NCI-H1417 treated with DMSO at 0.1 percent for 48 hours (cell line): ENCODE measurements at regions not wholly inside any gene's neighbourhood (a gene's known extent, or its start where the extent isn't known, plus 50 kb on each side); places are given as distances from the start of the nearest gene placed in this dataset.

Experiments used
- DNase-seq: peaks from one replicate; lab custom pipeline; 2025; lab: John Stamatoyannopoulos, UW

DNA sequence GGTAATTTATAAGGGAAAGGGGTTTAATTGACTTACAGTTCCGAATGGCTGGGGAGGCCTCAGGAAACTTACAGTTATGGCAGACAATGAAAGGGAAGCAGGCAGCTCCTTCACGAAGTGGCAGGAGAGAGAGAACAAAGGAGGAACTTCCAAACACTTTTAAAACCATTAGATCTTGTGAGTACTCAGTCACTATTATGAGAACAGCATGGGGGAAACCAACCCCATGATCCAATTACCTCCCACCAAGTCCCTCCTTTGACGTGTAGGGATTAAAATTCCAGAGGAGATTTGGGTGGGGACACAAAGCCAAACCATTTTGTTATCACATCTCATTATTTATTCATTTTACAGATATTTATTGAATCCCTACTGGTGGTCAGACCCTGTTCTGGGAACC, 822.8 kb downstream of the GALC start:
- no peak for DNase-seq

DNA sequence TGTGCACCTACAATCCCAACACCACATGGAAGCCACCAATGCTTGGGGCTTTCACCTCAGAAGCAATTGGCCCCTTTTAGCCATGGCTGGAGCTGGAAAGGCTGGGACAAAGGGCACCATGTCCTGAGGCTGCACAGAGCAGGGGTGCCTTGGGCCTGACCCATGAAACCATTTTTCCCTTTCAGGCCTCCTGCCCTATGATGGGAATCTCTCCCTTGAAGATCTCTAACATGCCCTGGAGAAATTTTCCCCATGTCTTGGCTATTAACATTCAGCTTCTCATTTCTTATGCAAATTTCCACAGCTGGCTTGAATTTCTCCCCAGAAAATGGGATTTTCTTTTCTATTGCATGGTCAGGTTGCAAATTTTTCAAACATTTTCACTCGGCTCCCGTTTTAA, 823.6 kb downstream of the GALC start:
- DNase-seq = no peak

DNA sequence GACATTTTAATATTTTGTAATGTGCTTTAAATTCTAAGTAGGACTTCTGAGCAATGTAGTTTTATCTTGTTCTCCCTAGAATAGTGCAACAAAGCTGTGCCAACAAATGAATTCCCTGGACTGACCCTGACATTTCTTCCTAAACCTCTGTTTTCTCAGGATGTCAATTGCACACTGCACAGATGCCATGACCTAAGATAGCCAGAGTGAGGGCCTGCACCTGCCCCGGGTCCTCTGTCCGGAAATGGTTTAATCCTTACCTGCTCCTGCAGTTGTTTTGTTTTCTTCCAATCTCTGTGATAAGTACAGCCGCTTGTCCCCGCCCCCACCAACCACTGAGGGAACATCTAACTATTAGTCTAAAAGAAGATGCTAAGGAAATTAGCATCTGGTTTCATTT, 831.5 kb downstream of the GALC start:
- no peak for DNase-seq

DNA sequence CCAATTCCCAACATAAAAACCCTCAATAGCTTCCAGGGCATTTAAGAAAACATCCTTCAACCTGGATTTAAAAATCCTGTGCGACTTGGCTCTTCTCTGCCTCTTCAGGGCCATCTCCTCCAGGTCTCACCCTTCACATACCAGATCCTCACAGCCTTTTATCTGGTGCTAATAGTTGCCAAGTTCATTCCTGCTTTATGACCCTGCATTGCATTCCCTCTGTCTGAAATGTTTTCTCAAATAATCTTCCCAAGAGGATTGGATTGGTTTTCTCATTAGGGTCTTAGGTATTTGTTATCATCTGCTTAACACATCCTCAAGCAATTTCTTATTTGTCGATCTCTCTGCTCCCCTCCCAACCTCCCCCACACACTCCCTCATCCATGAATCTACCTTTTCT, 832.0 kb downstream of the GALC start:
- DNase-seq = no peak

DNA sequence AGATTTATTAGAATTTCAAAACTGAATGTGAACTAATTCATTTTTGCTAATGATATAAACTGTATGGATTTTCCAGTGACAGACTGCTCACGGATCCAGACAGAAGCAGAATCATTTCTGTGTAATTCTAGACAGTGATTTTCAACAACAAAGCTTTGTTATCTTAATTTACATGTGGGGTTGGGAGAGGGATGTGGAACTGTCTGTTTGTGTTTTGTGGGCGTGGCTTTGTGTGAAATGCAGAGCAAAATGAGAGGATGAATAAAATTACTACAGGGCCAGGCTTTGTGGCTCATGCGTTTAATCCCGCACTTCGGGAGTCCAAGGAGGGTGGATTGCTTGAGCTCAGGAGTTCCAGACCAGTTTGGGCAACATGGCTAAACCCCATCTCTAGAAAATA, 834.7 kb downstream of the GALC start:
- no peak for DNase-seq

DNA sequence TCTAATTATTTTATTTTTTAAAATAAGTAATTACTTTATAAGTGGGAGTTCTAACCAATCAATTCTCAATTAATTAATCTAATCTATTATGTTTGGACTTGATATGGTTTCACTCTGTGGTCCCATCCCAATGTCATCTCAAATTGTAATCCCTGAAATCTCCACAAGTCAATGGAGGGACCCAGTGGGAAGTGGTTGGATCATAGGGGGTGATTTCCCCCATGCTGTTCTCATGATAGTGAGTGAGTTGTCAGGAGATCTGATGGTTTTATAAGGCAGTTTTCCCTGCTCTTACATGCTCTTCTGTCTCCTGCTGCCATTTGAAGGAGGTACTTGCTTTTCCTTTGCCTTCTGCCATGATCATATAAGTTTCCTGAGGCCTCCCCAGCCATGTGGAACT, 836.1 kb downstream of the GALC start:
- DNase-seq = no peak

DNA sequence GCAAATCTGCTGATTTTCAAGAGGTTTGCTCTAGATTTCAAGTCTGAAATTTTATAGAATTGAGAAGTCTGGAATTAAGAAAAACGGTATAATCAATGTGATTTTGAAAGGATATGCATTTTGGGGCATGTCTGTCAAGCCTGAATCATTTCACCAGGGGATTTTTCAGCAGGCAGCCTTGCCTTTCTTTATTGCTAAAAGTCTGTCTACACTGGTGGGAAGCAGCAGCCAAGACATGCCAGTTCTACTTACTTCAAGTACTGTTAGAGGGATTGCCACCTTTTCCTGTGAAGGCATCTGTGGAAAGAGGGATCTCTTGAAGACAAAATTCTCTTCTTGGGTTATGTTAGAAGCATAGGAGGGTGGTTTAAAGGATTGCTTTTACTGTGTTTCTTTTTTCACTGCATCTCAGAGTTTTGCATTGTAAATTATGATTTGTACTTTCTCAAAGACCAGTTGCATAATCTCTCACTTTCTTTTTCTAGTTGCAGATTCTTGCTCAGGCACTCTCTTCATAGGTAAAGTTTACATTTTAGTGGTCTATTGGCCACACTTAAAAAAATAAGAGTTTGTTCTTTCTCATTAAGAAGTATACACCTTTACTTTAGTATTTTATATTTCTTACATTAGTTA, 837.0 kb downstream of the GALC start:
- no peak for DNase-seq

DNA sequence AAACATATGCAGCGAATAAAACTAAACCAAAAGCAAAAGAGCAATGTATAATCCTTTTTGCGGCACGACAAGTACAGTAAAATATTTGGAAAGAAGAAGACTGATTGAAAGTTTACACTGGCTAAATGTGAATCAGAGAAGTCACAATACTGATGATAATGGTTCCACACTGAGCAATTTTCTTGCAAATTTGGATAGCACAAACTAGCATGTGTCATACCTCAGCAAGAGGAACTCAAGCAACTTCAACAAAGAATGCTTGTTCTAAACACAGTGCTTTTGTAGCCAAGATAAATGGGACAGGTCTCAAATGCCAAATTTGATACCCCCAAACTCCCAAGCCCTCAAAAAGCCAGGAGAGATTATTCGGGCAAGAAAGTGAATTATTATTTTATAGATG, 839.1 kb downstream of the GALC start:
- DNase-seq = no peak

DNA sequence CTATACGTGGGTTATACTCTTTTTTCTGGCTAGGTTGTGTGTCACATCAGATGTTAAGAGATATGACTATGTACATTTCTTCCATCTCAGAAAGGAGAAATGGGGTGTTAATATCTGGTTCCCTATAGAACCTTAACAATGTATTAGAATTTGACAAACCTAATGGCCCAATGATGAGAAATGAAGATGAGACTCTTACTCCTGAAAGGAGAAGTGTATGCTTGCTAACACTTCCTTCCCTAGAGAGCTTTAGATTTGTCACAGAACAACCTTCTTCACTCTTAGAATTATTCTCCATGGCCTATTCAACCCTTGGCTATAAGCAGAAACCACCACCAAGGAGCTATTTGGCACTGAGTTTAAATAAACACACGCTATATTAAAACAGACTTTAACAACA, 839.6 kb downstream of the GALC start:
- DNase-seq = no peak

DNA sequence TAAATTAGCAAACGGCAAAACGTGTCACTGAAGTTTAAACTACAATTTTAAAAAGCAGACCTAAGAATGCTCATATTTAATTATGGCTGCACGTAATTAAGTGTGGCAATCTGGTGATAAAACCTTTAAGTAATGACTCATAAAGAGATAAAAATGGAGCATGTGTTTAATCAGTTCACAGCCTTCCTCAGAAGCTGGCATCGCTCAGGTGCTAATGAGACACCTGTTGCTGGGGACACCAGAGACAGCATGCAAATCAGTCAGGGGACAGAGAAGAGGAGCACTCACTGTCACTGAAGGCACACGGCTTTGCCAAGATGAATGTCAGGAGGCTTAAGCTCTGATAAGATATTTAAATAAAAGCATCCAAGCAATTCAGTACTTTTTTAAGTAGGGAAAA, 840.3 kb downstream of the GALC start:
- no peak for DNase-seq

DNA sequence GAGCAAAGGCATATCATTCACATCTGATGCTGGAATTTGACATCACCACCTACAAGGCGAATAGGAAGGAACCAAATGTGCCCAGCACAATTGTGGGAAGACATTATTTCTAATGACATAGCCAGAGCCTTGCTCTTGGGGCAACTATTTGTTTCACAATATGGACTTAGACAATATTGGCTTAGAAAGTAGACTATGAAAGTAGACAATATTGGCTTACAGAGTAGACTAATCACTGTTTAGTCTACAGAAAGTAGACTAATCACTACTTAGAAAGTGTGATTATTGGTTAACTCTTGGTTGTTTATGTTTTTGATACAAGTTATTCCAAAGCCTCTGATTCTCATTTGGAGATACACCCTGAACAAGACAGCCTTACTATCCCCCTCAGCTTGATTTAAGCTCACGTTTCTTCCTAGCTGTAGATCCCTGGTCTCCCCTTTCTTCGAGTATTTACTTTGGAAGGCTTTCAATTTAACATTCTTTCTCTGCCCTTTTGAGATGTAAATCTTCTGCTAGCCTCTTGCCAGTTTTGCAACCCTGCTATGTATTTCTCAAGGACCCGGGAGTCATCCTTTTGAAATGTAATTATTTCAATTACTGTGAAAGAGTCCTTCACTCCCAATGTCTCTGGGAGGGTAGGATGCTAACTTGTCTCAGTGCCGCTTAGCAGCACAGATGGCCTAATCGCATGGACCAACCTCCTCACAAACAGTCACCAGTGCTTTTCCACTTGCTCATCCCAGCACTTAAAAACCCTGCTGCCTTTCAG, 843.2 kb downstream of the GALC start:
- no peak for DNase-seq

DNA sequence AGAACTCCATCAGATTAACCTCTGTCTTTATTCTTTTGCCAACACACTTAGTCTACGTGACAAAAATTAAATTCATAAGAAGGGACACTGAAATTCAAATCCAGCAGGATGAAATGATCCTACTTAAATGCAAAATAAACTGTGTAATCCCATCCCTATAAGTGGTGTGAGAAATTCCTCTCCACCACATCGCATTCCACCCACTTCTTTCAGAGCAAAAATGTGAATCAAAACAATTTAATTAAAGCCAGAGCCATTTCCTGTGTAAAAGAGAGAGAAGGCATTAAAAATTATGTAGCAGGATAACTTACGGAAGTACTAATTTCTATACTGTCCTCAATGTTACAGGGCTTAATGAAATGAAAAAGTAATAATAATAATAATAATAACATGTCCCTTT, 844.3 kb downstream of the GALC start:
- DNase-seq = no peak

DNA sequence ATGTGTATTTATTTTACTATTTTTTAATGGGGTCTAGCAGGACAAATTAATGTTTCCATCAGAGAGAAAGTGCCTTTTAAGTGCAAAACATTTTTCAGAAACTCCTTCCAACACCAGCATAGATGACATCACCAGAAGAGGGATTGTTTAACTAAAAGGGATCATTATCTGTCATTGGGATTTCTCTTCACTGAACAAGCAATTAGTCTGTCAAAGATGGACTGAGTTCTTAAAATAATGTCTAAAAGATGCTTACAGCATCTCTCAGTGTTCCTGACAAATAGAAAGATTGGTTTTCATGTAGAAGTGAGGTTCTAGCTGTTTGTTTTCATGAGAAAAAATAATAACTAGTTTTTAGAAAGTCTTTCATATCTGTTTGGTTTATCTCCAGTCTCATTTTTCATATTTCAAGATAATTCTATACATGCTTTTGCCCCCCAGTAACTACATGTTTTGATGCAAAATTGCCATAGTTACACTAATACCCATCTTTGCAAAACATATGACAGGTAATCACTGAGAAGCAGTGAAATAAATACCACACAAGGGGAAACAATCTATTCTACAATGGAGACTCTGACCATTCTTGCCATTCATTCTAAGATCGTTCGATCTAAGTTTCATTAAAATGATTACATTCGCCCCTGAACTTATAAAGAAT, 850.3 kb downstream of the GALC start:
- DNase-seq = no peak

DNA sequence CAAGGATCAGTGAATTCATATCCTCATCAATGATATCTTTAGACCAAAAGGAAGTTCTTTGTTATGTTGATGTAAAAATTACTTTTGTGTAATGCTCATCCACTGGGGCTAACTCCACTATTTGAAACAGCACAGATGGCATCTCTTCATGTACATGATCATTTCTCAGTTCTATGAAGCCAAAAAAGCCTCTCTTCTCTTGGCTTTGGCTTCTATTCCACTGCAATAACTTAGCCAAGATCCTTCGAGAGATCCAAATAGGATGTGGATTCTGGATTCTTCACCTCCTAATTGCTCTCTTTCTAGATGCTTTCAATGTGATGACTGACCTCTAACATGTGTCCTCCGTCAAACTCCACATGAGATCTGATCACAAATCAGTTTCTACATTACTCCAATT, 851.2 kb downstream of the GALC start:
- no peak for DNase-seq

DNA sequence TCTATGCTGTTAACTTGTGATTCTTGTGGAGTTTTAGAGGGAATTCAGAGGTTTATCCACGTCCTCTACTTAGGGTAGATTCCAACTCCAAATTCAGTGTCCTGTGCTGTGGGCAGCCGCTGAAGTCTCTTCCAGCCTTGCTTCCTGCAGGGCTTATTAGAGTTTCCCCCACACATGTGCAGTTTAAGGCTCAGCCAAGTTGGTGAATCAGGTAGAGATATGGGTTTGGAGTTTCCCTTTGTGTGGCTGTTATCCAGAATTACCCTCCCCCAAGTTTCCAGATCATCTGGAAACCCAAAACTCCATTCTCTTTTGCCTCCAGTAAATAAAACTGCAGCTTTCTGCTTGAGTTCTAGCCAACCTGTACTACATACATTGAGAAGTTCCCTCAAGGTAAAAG, 853.7 kb downstream of the GALC start:
- DNase-seq = no peak

DNA sequence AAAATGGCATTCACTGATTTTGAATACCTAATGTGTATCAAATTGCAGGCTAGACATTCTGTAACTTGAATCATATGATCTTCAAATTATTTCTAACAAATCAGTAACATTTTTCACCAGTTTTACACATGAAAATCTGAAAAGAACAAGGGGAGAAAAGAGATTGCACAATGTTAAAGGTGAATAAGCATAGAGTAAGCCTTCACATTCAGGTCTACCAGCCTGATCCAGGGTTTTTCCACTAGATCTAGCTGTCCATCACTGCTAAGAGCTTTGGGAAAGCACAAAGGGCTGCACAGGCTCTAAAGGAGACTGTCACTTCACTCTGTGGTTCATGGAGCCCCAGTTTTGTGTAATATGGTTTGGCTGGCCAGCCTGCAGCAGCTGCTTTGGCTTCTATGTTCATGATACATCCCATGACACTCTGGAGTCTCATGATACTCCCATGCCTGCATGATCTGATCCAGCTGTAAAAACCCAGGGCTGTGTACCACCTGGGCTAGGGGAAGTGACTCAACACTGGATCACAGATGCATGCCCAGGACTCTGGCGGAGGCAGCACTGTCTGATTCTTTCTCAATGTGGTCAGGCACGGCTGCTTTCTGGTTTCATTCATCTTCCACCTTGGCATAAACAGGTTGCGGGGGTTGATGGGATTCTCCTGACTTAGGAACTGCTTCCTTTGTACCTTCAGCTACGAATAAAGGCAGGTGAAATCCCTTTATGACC, 859.7 kb downstream of the GALC start:
- no peak for DNase-seq

DNA sequence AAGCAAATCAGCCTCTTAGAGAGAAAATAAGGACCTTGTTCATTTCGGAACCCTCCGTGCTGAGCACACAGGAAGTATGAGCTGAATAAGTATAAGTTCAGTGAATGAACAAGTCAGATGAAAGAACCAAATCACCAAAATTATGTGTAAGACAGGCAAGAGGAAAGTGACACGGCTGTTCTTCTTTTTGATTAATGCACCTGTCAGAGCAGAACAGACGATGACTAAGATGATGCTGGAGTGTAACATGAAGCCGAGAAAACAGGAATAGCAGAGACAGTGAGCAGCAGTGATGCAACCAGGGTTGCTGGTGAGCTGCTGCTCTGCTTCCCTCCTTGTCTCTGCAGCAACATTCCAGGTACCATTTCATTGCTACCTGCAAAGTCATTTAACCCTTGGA, 861.1 kb downstream of the GALC start:
- DNase-seq = peak; percentile 14

DNA sequence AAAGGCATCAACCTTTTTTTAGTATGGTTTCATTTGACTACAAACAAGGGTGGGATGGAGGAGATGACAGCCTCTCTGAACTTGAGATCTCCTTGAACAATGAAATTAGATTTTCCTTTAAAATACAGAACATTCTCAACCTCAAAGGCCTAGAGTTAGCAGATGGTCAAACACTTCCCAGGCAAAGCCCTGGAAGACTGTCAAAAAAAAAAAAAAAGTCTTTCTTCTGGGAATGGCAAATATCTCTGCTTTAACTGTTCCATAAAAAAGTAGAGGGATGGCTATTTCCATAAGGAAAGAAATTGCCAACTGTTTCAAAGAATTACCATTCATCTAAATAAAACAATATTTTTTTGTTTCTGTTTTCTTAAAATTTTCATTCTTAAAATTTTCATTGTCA, 870.8 kb downstream of the GALC start:
- no peak for DNase-seq

DNA sequence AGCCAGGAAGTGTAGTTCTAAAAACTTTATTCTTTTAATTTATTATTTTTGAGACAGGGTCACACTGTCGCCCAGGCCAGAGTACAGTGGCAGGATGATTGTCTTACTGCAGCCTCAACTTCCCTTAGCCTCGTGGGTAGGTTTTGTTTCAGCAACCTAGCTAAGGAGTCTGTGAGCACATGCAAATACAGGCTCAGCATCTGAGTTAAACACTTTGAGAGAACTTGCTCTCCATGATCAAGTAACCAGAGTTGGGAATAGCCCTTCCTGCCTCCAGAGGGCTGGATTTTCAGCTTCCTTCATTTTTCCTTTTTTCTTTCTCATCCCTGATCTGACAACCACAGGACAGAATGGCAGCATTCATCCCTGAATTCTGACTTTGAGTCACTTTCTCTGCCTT, 871.3 kb downstream of the GALC start:
- DNase-seq = no peak

DNA sequence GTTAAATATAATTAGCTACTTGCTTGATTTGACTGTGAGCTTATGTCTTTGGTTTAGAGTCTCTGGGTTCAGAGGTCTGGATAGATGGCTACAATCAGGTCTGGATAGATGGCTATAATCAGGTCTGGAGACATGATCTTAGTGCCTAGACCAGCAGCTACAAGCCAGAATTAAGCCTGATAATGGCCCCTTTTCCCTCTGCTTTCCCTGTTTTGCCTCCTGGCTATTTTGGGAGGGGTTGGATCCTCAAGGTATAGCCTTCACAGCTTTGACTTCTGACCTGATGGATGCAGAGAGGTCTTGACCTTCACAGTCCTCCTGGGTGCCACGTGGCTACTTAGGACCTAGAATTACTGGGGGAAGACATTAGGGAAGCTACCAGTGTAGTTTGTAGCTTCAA, 877.7 kb downstream of the GALC start:
- no peak for DNase-seq

DNA sequence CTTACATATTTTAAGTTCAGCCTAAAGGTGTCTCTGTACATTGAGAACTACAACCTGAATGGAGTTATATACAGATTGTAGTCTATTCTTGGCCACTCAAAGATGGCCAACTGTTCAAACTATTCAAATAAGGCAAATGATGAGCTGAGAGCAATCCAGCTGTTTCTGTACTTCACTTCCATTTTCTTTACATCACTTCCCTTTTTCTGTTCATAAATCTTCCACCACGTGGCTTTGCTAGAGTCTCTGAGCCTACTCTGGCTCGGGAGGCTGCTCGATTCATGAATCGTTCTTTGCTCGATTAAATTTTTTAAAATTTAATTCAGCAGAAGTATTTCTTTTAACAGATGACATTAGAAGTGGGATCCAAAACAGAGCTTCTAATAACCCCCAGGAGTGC, 879.7 kb downstream of the GALC start:
- DNase-seq = no peak

DNA sequence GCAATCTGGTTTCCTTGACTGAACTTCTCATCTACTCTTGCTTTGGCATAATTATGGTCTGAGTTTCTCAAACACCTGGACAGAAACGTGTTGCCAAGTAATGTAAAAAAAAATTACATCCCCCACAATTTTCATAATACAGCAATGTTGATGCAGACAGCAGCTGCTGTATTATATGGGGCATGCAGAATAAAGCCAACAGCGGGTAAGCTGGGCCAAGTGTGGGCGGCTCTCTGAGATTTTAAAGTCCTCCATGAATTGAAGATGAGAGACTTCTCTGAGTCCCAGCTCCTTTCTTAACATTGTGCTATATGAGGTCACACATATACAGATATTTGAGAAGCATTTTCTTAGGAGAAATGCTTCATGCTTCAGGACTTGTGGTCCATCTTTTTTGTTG, 881.2 kb downstream of the GALC start:
- DNase-seq = no peak

DNA sequence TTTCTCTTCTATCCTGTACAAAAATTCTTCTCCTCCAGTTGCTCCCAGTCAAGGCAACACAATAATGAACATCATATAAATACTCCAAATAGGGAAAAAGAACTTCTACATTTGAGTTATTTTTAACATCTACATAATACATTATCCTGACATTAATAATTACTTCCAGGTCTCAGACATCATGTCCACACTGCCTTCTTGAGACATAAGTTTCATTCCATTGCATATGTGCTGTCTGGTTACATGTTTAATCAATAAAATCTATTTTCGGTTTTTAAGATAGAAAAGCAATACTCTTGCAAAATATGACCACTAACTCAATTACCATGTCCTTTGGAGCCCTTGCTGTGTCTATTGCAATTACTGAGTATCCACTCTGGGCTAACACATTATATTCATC, 881.9 kb downstream of the GALC start:
- DNase-seq = no peak
